ENCODE measurements at regions not wholly inside any gene's neighbourhood (a gene's known extent, or its start where the extent isn't known, plus 50 kb on each side); places are given as distances from the start of the nearest gene placed in this dataset.

DNA sequence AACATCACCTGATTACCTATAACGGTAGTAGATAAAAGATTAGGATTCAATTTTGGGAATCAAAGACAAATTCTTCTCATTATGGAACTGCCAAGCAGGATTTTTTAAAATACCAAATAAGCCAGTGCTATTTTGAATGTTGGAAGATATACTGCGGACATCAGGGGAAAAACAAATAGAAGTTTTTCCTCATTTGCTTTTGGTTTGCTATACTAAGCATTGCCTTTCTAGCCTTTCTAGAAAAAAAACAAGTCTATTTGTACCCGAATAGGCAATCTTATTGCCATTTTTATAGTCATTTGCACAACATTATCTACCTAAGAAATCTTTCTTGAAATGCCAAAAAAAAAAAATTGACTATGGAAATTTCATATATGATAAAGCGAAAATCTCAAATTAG is 379.5 kb downstream of the CDH10 start:
- FAIRE-seq (no peak), ATAC-seq (no peak)
- BruUV-seq (replicated peaks), result no TSS peak

More for the DNA sequence above, 379.5 kb downstream of the CDH10 start:
- no peak overlapping the region for H3K27ac ChIP-seq (ENCODE audit: extremely low read depth, low read depth, low read length)
- H4K20me1 ChIP-seq (replicated peaks; ENCODE audit: control insufficient read depth, insufficient read depth, low read length), result no peaks in the 10 kb centered on the region
- ChIA-PET CTCF (ENCODE audit: low intra/inter-chr PET ratio) (no interaction called here), POLR2A (no interaction called here)
- TF ChIP-seq KAT2B (IDR thresholded peaks at IDR 0.05; ENCODE audit: low read depth, low read length) (no peak), HLTF (IDR thresholded peaks at IDR 0.05) (no peak), KLF1 (tag; IDR thresholded peaks at IDR 0.05) (no peak), HEY1 (CRISPR knock-in tag; IDR thresholded peaks at IDR 0.05; ENCODE audit: borderline replicate concordance) (no peak), C11orf30 (IDR thresholded peaks at IDR 0.05; ENCODE audit: low read depth) (no peak), ELF4 (CRISPR knock-in tag; IDR thresholded peaks at IDR 0.05) (no peak), TARDBP (IDR thresholded peaks at IDR 0.05) (no peak), ILF3 (IDR thresholded peaks at IDR 0.05; ENCODE audit: borderline replicate concordance) (no peak), DACH1 (IDR thresholded peaks at IDR 0.05; ENCODE audit: partially characterized antibody) (no peak), ZBTB1 (CRISPR knock-in tag; IDR thresholded peaks at IDR 0.05; ENCODE audit: borderline replicate concordance, low read depth) (no peak)
- TF ChIP-seq, protein P1, sequence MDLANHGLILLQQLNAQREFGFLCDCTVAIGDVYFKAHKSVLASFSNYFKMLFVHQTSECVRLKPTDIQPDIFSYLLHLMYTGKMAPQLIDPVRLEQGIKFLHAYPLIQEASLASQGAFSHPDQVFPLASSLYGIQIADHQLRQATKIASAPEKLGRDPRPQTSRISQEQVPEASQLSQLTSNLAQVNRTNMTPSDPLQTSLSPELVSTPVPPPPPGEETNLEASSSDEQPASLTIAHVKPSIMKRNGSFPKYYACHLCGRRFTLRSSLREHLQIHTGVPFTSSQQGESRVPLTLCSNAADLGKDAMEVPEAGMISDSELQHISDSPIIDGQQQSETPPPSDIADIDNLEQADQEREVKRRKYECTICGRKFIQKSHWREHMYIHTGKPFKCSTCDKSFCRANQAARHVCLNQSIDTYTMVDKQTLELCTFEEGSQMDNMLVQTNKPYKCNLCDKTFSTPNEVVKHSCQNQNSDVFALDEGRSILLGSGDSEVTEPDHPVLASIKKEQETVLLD (IDR thresholded peaks at IDR 0.05), result no peak
- TF ChIP-seq, protein P2, sequence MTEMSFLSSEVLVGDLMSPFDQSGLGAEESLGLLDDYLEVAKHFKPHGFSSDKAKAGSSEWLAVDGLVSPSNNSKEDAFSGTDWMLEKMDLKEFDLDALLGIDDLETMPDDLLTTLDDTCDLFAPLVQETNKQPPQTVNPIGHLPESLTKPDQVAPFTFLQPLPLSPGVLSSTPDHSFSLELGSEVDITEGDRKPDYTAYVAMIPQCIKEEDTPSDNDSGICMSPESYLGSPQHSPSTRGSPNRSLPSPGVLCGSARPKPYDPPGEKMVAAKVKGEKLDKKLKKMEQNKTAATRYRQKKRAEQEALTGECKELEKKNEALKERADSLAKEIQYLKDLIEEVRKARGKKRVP (CRISPR knock-in tag; IDR thresholded peaks at IDR 0.05), result no peak
- no peak overlapping the region for H3K4me3 ChIP-seq
- H3K79me2 ChIP-seq (ENCODE audit: control insufficient read depth, insufficient read depth, low read length), result no peaks in the 10 kb centered on the region
- H2AFZ ChIP-seq (ENCODE audit: low read depth, low read length), result no peak overlapping the region
- H3K9ac ChIP-seq (ENCODE audit: insufficient read depth in 1 of 2, low read depth in 2 of 2, low read length in 2 of 2), result no peak overlapping the region
- no peaks in the 10 kb centered on the region for H3K36me3 ChIP-seq (ENCODE audit: control insufficient read depth, insufficient read depth, low read length)
- no peak overlapping the region for H3K4me2 ChIP-seq (ENCODE audit: insufficient read depth, low read length)
- 0% methylated on average over 4 of the region's 4 CpGs for WGBS (ENCODE audit: insufficient coverage, low coverage, missing lambda C conversion rate)
- no peaks in the 10 kb centered on the region for H3K9me3 ChIP-seq (replicated peaks; ENCODE audit: control insufficient read depth, insufficient read depth, low read depth, low read length)
- intact Hi-C loops (cut with micrococcal nuclease), result no loop called here
- DNase-seq (ENCODE audit: extremely low read depth in 1 of 4, low spot score in 3 of 4), result no peak
- H3K27me3 ChIP-seq (ENCODE audit: control insufficient read depth in 2 of 2, insufficient read depth in 2 of 2, low read length in 2 of 2), result no peaks in the 10 kb centered on the region
- H3K4me1 ChIP-seq (replicated peaks in 1 of 2; ENCODE audit: control insufficient read depth in 2 of 2, insufficient read depth in 2 of 2, low read length in 2 of 2), result no peaks in the 10 kb centered on the region
- no peaks in the 10 kb centered on the region for H3K9me1 ChIP-seq (ENCODE audit: control insufficient read depth, insufficient read depth, low read length)
- in situ Hi-C loops (cut with MboI), result no loop called here
